ENCODE measurements at regions not wholly inside any gene's neighbourhood (a gene's known extent, or its start where the extent isn't known, plus 50 kb on each side); places are given as distances from the start of the nearest gene placed in this dataset.

DNA sequence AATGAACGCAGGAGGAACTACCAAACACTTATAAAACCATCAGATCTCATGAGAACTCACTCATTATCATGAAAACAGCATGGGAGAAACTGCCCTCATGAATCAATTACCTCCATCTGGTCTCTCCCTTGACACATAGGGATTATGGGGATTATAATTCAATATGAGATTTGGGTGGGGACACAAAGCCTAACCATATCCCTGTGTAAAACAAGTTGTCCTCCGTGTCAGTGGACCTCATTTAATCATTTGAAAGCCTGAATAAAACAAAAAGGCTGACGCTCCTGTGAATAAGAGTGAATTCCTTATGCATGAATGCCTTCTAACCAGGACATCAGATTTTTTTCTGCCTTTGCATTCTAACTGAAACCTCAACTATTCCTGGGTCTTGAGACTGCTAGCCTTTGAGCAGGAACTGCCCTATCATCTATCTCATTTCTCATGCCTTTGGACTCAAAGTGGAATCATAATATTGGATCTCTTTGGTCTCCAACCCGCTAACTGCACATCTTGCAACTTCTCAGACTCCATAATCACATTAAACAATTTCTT, 648.8 kb downstream of the ADGRL2 start:
- TF ChIP-seq POLR2AphosphoS5 (IDR thresholded peaks at IDR 0.05) (no peak), POLR2A (IDR thresholded peaks at IDR 0.05) (no peak)
- TF ChIP-seq, protein P1, sequence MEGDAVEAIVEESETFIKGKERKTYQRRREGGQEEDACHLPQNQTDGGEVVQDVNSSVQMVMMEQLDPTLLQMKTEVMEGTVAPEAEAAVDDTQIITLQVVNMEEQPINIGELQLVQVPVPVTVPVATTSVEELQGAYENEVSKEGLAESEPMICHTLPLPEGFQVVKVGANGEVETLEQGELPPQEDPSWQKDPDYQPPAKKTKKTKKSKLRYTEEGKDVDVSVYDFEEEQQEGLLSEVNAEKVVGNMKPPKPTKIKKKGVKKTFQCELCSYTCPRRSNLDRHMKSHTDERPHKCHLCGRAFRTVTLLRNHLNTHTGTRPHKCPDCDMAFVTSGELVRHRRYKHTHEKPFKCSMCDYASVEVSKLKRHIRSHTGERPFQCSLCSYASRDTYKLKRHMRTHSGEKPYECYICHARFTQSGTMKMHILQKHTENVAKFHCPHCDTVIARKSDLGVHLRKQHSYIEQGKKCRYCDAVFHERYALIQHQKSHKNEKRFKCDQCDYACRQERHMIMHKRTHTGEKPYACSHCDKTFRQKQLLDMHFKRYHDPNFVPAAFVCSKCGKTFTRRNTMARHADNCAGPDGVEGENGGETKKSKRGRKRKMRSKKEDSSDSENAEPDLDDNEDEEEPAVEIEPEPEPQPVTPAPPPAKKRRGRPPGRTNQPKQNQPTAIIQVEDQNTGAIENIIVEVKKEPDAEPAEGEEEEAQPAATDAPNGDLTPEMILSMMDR (IDR thresholded peaks at IDR 0.05), result no peak
